ENCODE measurements at regions not wholly inside any gene's neighbourhood (a gene's known extent, or its start where the extent isn't known, plus 50 kb on each side); places are given as distances from the start of the nearest gene placed in this dataset.
A peak's percentile ranks its signal among the peaks of the same experiment; 100 is the strongest.

GRCh38 chr2:66382091-66382490 is 52.8 kb upstream of the MEIS1 start:
- no peak for DNase-seq

GRCh38 chr2:66379473-66379872 is 55.5 kb upstream of the MEIS1 start:
- DNase-seq = no peak

- no peak for DNase-seq
Observed at GRCh38 chr2:66377832-66378231, 57.1 kb upstream of the MEIS1 start.

- no peak for DNase-seq
Observed at GRCh38 chr2:66370824-66371223, 64.1 kb upstream of the MEIS1 start.

GRCh38 chr2:66366619-66367018 is 68.3 kb upstream of the MEIS1 start:
- DNase-seq = no peak

GRCh38 chr2:66364495-66365333 is 70.2 kb upstream of the MEIS1 start:
- peak; percentile 66 for DNase-seq

GRCh38 chr2:66362701-66363100 is 72.2 kb upstream of the MEIS1 start:
- DNase-seq = no peak

- no peak for DNase-seq
Observed at GRCh38 chr2:66346231-66346664, 88.7 kb upstream of the MEIS1 start.

GRCh38 chr2:66344087-66344663 is 90.8 kb upstream of the MEIS1 start:
- no peak for DNase-seq

GRCh38 chr2:66343259-66343658 is 91.7 kb upstream of the MEIS1 start:
- no peak for DNase-seq

GRCh38 chr2:66340521-66340920 is 94.4 kb upstream of the MEIS1 start:
- DNase-seq = no peak

- DNase-seq = no peak
Observed at GRCh38 chr2:66334237-66335029, 100.5 kb upstream of the MEIS1 start.

GRCh38 chr2:66331176-66331575 is 103.7 kb upstream of the MEIS1 start:
- no peak for DNase-seq

- DNase-seq = no peak
Observed at GRCh38 chr2:66329081-66329605, 105.8 kb upstream of the MEIS1 start.

- no peak for DNase-seq
Observed at GRCh38 chr2:66327066-66327740, 107.7 kb upstream of the MEIS1 start.

GRCh38 chr2:66324909-66325528 is 109.9 kb upstream of the MEIS1 start:
- DNase-seq = no peak

- DNase-seq = no peak
Observed at GRCh38 chr2:66324356-66324755, 110.6 kb upstream of the MEIS1 start.

- no peak for DNase-seq
Observed at GRCh38 chr2:66323406-66323805, 111.5 kb upstream of the MEIS1 start.

GRCh38 chr2:66322506-66323260 is 112.2 kb upstream of the MEIS1 start:
- DNase-seq = no peak

GRCh38 chr2:66318009-66318561 is 116.8 kb upstream of the MEIS1 start:
- DNase-seq = no peak

Data from left kidney (tissue), 1 donor.